CD4-positive, alpha-beta T cell treated with Interleukin-4 for 4 hours (primary cell): ENCODE measurements at regions not wholly inside any gene's neighbourhood (a gene's known extent, or its start where the extent isn't known, plus 50 kb on each side); places are given as distances from the start of the nearest gene placed in this dataset.

Experiments used
- DNase-seq: peaks from one replicate; pipeline ENCODE4 v3.0.0-alpha.2; 2020

DNA sequence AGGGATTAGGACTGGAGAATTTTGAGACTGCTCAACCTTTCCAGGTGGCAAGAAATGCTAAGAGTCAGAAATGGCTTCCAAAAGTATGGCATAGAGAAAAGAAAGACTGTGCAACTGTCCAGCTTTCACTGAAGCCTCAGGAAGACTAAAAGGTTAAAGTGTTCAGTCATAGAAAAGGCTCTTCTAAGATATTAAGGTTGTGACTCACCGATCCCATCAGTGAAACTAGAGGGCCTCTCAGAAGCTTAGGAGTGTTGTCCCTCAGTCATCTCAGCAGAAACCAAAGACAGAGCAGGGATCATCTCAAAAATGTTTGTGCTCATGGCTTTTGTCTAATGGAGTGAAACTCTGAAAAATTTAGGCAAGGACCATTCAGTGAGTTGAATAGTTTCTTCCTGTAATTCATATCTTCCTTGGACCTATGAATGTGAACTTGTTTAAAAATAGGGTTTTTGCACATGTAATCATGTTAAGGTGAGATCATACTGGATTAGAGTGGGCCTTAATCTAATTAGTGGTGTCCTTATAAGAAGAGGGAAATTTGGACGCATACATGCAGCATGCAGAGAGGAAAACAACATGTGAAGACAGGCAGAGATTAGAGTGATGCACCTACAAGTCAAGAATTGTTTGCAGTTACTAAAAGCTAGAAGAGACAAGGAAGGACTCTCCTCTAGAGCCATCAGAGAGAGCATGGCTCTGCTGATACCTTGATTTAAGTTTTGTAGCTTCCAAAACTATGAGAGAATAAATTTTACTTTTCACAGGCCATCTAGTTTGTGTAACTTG lies 71.3 kb downstream of the RPE65 start:
- no peak for DNase-seq

DNA sequence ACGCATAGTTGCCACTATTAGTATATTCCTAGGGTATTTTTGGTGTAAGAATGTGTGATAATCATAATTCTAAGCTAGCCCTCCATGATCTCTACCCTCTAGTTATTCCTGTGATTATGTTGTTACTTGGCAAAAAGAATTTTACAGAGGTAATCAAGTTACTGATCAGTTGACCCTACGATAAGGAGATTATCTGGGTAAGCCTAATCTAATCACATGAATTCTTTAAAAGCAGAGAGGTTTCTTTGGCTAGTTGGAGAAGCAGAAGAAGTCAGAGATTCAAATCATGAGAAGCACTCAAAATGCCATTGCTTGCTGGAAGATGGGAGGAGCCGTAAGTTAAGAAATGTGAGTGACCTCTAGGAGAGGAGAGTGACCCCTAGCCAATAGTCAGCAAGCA lies 72.7 kb downstream of the RPE65 start:
- no peak for DNase-seq

DNA sequence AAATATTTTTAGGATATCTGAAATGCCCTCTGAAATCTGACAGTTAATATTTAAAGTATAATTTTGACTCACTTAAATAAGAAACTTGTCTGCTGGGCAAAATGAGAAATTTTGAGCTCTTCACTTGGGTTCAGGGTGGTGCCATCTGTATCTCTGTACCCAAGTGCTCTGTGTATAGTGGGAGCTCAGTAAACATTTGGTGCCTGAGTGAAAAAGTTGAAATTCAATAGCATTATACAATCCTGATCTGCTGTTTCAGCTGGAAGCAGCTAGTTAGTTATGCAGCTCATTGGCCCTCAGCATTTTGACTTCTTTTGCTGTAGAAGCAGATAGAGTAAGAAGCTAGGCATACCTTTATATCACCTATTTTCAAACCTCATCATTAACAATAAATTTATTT lies 73.3 kb downstream of the RPE65 start:
- DNase-seq, result no peak

DNA sequence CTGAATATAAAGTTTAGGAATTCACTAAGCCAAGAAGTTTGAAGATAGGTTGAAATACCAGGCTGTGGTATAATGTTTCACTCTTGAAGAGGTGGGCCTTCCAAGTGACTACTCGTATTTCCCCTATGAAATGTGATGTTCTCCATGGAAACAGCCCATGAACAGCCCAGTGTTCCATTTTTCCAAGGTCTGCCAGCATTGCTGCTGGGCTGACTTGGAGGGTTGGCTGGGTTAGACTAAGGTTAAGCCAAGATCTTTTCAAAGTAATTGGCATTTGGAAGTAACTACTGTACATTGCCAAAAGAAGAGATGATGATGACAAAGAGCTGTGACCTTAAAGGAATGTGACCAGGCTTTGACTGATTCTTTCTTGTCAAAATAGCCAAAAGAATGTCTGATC lies 73.8 kb downstream of the RPE65 start:
- DNase-seq, result no peak

DNA sequence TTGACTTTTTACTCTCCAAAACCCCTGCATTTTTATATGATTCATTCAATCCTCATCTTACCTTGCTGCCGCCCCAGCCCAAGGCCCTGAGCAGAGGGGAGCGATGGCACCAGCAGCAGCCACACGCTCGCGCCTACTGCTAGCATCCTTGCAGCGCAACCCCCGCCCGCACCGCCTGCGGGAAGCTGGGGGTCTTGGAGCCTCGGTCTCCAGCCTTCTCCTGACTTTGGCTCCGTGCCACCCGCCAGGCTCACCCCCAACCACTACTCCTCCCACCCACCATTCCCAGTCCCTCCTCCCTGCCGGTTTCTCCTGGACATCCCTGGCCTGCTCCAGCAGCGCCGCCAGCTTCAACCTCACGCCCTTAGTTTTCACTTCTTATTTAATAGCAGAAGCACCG lies 76.6 kb downstream of the RPE65 start:
- no peak for DNase-seq

DNA sequence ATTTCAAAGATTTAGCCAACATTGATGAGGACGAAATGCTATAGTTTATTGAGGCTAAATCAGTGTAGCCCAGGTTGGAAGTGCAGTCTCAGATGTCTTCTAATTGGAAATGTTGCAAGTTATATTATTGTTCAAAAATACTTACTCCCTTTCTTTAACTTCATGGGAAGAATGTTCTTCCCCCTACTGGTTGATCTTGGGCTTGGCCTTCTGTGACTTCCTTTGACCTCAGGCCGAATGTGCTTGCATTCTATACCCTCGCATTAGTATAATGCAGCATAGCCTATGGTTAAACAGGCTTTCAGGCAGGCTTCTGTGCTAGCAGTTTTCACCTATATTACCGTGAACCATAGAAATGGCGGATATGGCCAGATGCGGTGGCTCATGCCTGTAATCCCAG lies 77.3 kb downstream of the RPE65 start:
- DNase-seq, result no peak

DNA sequence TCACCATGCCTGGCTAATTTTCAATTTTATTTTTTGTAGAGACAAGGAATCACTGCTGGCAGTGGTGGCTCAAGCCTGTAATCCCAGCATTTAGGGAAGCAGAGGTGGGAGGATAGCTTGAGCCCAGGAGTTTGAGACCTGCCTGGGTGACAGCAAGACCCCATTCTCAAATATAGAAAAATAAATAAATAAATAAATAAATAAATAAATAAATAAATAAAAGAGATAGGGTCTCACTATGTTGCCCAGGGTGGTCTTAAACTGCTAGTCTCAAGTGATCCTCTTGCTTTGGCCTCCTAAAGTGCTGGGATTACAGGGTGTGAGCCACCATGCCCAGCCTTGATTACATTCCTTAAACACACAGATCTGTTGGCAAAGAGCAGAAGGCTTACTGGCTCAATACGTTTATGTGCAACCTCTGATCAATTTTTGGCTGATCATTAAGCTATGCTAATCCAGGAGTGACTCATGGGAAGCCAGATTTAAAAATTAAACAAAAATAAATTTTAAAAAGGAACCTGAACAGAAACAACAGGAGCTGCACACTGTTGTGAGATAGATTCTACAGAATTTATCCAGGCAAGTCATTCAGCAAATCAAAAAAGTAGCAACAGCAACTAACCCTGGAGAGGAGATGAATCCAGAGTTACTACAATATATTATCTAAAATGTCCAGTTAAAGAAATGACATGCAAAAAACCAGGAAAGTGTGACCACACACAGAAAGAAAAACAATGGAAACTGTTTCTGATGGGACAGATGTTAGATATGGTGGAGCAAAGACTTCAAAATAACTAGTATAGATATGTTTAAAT lies 79.4 kb downstream of the RPE65 start:
- DNase-seq, result no peak

DNA sequence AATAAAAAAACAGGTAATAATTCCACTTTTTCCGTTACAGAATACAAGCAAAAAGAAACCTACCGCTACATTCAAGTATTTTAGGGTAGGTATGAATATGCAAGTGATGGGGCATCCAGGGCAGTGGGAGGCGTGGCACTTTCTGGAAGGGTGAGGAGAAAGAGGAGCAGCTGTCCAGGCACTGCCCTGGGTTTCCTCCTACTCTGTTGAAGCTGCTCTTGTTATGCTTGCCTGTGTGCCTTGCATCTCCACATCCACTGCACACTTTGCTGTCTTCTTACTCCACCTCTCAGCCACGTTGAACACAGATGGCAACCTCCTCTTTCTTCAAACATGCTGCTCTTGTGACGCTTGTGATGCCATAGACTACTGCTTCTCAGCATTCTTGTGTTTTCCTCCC lies 83.2 kb downstream of the RPE65 start:
- no peak for DNase-seq

DNA sequence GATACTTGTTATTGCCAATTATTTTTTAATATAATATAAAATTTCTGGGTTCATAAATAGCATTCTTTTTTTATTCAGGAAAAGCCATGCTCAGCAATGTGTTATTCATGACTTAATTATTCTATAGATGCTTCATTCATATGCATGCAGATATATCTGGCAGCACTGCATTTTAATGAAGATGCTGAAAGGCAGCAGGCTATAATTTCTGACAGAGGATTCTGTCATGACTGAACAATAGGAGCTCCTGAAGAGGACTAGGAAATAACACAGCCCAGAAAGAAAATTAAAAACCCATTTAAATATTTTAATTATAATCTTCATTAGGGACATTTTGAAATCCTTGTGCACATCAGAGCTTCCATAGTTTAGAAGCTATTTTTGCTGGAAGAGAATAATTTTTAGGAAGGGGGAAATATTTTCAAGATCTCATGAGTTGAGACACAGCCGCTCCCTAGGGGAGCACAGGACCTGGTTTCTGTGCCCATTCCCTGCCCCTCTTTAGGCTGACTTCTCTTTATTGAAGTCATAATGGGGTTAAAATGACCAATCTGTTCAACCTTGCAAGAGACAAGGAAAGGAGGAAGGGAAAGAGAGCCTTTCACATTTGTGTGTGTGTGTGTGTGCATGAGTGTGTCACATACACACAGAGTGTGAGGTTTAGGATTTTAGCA lies 83.9 kb downstream of the RPE65 start:
- DNase-seq, result no peak

DNA sequence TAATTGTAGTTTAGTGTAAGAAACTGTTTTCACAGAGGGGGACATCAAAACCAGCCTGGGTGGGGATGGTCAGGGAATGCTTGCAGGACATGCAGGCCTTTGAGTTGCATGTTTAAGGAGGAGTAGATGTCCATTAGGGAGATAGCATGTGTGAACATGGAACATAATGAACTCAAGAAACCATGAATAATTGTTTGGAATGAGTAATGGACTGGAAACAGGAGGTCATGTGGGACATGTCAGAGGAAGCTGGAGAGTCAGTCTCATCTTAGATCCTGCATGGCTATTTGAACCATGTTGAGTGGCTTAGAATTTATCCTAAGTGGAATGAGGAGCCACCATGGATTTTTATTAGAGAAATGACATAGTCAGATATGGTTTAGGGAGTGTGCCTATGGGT lies 86.4 kb downstream of the RPE65 start:
- no peak for DNase-seq

DNA sequence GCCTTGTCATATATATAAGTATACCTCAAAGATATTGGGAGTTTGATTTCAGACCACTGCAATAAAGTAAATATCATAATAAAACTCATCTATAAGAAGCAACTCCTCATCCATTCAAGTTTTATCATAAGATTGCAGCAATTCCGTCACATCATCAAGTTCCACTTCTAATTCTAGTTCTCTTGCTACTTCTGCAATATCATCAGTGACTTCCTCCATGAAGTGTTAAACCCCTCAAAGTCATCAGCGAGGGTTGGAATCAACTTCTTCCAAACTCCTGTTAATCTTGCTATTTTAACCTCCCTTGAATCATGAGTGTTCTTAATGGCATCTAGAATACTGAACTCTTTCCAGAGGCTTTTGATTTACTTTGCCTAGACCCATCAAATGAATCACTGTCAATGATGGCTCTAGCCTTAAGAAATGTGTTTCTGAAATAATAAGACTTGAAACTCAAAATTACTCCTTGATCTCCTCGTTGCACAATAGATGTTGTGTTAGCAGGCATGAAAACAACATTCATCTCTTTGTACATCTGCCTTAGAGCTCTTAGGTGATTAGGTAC lies 88.3 kb downstream of the RPE65 start:
- DNase-seq, result no peak

DNA sequence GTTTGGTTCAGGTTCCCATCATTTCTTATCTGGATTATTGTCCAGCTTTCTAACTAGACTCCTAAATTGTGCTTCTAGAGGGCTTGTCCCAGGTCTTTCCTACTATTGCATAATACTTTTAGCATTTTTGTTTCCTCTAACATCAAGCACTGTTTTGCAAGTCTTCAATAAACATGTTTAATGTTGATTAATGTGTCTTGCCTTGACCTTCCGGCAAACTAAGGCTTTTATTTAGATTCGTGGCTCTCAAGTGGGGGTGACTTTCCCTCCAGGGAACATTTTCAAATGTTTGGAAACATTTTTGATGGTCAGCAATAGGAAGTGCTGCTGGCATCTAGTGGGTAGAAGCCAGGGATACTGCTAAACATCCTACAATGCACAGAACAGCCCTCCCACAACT lies 90.7 kb downstream of the RPE65 start:
- no peak for DNase-seq

DNA sequence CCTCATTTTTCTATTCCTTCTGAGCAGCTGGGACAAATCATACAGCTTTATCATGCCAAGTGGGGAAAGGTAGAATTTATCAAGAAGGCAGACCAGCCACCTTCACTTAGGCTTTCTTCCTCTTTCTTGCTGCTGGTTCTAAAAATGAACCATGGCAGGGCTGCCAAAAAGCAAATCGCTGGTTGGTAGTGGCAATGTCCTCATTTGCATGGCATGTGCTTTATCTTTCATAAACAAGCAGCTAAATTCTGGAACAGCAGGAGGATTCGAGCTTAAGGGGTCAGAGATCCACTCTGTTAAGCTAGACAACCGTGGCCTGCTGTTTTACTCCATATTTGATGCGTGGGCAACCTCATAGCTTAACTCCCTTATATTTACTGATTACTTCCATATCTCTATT lies 91.3 kb downstream of the RPE65 start:
- no peak for DNase-seq

DNA sequence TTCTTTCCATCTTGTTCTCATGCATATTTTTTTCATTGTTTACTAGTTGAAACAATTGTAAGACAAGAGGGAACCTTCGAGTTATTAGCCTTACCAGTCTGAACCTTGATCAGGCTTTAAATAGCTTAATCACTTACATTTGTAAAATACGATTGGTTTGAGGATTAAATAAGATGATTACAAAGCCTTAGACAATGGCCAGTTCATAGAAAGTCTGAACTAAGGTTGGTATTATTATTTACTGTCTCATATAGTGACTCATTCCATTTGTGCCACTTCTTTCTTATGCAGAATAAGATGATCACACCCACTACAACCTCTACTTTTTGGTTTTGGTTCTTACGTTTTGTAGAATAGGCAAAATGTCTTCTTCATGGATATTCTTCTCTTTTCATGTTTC lies 94.1 kb downstream of the RPE65 start:
- DNase-seq, result no peak

DNA sequence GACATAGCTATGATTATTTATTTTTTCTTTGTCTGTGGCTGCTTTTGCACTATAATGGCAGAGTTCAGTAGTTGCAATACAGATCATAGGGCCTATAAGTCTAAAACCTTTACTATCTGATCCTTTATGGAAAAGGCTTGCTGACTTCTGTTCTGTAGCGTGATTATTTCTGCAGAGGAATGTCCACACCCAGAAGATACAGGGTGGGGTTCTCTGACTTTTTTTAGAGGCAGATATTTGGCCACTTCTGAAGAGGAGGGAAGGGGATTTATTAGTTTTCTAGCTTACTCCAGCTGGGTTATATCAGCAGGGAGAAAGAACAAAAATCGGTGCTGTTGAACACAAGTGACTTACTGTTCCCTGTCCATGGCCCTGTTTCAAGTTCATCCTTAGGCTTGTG lies 97.6 kb downstream of the RPE65 start:
- DNase-seq, result no peak

DNA sequence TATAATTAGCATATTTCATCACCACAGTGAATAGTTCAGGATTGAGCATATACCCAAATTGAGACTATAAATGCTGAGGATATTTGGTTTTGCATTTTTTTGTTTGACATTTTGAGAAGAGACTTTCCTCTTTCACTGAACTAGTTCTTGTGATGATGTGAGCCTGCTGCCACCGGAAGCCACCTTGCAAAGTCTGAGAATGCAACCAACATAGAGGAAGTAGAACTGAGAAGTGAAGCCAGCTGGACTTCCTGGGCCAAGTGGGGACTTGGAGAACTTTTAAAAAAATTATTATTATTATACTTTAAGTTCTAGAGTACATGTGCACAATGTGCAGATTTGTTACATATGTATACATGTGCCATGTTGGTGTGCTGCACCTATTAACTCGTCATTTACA lies 102.3 kb downstream of the RPE65 start:
- DNase-seq, result peak; percentile 3

DNA sequence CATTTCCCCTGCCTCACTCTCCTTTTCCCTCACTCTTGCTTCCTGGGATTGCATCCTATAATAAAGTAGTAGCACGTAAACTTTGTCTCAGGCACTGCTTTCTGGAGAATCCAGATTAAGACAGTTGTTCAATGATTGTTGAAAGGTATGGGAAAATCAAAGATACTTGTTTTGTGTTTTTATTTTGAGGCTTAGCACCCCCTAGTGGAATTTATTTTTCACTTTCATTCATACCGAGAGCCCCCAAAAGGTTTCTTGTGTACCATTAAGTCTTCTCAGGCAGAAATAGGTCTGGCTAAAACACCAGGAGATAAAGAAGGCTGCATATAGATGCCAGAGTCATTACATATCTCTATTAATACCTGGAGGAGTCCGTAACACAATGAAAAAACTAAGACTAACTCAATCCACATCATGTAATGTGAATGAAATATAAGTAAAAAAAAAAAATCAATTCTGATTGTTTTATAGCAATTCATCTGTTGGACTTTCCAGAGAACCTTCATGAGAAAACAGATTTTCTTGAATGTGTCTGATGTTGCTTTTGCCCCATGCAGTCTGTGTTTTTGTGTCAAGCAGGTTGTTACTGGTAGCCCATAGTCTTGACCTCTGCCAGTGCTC lies 103.5 kb downstream of the RPE65 start:
- DNase-seq, result no peak

DNA sequence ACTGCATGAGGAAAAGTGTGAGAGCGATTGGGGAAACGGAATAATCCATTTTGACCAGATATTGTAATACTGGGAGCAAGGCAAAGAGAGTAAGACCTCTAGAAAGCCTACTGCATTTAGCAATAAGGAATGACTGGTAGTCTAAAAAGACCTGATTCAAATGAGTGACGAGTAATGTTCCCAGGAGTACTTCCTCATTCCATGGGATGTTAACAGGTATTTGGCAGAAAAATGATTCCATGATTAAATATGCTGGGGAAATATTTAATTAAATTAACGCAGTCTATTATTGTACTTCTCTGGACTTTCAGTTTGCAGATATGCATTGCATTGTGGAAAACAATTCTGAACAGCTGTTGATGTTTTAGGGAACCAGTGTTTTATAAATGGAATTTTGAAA lies 105.5 kb downstream of the RPE65 start:
- DNase-seq, result no peak

DNA sequence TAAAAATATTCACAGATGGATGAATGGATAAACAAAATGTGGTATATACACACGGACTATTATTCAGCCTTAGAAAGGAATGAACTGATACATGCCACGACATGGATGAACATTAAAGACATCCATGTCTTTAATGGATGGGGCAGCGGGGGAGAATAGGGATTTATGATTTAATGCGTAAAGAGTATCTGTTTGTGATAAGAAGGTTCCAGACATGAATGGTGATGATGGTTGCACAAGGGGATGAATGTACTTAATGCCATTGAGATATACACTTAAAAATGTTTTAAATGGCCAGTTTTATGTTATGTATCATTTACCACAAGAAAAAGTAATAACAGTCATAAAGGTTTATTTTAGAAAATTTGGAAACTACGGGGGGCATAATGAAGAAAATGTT lies 108.6 kb upstream of the WLS start:
- no peak for DNase-seq

DNA sequence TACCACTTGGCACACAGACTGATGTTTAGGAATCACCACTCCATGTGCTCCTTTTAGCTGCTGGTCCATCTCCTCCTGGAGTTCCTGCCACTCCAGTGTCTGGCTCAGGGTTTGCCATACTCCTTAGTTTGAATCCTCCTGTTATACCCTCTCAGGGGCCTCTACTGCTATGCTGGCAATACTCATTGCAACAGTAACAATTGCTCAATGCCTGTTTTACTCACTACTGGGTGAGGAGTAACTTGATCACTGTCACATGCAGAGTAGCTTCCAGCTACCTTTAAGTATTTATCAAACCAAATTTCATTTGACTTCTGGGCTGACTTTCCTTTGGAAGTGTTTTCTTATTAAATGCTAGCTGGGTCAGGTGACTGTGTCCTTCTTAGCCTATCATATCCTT lies 107.2 kb upstream of the WLS start:
- DNase-seq, result no peak

DNA sequence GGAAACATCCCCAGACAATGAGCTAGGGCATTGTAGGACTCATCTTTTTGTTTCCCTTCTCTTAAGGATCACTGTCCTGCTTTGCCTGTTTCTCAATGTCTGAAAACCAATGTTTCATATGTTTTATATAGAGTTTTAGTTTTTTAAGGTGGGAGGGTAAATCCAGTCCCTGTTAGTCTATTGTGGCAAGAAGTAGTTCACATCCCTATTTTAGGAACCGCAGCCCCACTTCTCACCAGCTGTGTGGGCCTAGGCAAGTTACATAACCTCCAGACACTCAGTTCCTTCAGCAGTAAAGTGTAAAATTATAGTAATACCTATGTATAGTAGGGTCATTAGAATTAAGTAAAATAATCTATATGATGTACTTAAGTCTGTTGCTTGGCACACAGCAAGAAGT lies 105.8 kb upstream of the WLS start:
- no peak for DNase-seq

DNA sequence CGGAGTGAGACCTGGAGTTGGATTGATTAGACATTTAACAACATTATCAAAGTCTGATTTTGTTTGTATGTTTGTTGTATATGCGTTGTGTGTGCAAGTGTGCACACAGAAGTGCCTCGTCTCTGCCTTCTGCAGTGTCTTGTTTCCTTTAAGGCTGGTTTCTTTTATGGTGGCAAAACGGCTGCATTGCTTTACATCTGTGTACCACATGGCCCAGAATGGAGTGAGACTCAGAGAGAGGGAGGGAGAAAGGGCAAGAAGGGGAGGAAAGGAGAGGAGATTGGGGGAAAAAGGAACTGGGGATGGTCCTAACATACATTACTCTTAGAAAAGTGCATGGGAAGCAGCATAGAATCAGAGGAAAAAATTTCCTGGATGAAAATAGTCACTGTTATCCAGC lies 99.7 kb upstream of the WLS start:
- DNase-seq, result no peak
